GM19240 (cell line): ENCODE measurements at regions not wholly inside any gene's neighbourhood (a gene's known extent, or its start where the extent isn't known, plus 50 kb on each side); places are given as distances from the start of the nearest gene placed in this dataset.

Source experiments
- DNase-seq: peaks from one replicate; pipeline ENCODE4 v3.0.0; 2011; ENCODE audit warnings: low spot score; ENCODE audit not compliant: insufficient read length

DNA sequence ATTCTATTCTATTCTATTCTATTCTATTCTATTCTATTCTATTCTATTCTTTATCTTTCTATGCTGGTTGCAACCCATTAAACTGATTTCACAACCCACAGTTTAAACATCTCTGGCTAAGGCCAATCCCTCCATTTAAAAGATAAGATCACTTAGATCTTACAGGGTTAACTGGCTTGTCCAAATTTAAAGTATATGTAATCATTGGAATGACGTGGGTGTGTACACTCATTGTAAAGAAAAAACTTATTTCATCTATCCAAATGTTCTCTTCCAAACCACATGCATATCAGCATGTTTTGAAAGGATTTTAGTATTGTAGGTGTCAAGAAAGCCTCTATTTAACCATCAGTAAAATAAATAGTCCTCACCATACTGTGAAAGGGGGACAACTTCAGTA, 299.6 kb upstream of the RUNX1 start:
- DNase-seq = no peak

DNA sequence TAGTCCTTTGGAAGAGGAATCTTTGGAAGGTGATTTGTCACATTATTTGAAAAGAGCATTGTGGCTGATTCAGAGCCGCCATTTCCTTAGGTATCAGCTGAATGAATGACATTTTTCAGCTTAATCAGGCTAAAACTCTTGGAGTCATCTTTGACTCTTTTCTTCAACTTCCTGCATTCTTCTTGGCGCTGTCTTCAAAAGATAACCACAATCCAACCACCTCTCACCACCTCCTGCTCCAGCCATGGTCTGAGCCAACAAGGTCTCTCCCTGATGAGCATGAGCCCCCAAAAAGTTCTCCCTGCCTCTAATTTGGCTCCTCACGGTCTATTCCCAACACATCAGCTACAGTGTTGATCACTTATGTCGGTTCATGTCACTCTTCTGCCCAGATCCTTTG, 297.6 kb upstream of the RUNX1 start:
- no peak for DNase-seq

DNA sequence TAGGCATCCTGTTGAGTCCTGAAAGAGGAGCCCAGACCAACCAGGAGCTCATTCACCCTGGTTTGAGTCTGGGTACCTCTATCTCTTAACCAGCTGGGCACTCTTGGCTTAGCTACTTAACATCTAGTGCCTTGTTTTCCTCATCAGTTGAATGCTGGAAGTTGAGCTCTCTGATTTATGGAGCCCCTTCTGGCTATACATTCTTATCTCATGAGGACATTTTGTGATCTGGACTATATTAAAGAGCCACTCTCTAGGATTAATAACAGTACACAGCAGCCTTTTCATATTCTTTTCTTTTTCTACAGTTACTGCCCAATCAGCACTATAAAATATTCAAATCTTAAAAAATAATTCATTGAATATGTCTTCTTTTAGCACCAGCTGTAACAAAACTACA, 296.9 kb upstream of the RUNX1 start:
- DNase-seq = no peak

DNA sequence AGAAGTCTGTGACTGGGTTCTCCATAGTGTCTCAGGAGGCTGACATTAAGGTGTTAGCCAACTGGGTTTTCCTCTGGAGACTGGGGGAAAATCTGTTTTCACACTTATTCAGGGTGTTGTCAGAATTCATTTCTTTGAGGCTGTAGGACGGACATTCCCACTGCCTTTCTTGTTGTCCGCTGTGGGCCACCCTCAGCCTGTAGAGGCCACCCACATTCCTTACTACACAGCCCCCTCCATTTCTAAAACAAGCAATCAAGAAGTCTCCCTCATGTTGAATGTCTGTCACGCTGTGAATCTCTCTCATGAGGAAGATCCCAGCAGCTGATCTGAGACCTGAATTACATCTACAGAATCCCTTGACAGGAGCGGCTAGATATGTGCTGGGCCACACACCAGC, 295.5 kb upstream of the RUNX1 start:
- no peak for DNase-seq

DNA sequence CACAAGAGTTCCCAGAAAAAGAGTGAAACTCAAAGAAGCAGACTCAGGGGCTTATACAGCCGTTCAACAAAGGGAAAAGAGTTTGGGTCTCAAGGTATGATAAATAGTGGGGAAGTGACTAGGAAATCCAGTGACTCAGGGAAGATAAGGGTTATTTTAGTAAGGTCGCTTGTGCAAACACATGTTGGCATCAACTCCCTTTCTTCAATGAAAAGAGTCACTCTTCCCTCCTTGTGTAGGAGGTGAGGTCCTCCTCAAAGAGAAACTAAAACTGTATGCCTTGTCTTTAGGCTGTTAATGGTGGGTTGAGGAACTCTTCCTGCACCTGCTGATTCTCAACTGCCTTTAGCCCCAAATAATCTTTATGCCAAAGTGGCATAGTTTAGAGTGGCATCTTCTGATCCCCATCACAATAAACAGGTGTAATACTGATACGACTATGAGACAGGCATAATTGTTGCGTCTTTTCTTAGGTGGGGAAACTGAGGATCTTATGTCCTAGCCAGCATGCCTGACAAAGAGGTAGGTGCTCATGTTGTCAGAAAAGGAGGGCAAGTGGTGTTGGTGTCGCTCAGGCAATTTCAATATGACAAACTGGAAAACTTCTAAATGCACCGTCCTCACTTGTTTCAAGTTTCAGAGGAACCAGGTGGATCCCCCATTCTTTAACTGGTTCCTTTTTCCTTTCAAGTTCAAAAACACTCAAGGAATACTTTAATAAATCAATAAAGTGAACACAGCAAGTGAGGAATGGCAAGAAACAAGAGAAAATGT, 294.1 kb upstream of the RUNX1 start:
- no peak for DNase-seq

DNA sequence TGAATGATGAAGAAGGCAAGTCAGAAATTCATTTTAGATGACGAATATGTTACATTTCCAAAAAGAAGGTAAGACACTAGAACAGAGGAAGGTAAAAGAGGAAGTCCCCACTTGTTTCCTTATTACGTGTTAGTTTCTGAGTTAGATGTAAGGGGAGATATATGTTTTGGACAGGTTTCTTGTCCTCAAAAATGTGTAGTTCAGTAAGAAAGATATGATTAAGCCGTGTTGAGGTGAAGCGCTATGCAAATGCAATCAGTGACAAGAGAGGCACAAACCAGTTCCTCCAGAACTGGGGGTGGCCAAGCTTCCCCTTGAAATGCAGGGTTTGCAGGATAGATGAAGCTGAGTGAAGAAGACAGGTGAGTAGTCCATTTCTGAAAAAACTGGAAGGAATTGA, 293.3 kb upstream of the RUNX1 start:
- peak; percentile 34 for DNase-seq

DNA sequence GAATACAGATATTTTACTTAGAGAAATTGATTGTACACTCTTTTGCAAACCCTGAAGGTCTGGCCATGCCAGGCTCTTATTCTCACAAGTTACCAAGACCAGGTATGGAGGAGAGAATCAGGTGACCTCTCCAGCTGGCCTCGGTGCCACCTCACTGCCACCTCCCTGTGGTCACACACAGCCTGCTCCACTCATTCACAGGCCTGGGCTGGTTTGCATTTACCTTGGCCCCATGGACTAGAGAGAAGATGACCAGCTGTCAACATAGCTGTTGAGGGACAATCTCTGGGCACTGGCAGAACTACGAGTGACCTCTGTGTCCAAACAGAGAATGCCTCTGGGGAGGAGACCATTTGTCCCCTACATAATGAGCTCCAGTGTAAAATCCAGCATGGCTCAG, 291.2 kb upstream of the RUNX1 start:
- DNase-seq = no peak

DNA sequence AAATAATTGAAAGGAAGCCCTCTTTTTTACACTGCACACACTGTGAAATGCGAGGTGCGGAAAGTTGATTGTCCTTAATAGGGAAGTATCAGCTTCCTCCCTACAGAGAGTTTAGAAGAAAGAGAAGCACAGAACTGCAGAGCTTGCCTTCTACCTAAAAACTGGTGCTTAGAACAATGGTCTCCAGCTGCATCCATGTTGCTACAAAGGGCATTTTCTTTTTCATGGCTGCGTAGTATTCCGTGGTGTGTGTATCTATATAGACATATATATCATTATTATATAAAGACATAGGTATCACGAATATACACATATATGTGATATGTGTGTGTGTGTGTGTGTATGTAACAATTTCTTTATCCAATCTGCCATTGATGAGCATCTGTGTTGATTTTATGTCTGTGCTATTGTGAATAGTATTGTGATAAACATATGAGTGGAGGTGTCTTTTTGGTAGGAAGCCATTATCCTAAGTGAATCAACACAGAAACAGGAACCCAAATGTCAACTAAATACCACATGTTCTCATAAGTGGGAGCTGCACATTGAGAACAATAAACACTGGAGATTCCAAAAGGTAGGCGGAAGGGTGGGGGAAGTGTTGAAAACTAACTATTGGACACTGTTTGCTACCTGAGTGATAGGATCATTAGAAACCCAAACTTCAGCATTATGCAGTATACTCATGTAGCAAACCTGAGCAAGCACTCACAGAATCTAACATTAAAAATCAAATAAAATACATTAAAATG, 290.0 kb upstream of the RUNX1 start:
- DNase-seq = no peak

DNA sequence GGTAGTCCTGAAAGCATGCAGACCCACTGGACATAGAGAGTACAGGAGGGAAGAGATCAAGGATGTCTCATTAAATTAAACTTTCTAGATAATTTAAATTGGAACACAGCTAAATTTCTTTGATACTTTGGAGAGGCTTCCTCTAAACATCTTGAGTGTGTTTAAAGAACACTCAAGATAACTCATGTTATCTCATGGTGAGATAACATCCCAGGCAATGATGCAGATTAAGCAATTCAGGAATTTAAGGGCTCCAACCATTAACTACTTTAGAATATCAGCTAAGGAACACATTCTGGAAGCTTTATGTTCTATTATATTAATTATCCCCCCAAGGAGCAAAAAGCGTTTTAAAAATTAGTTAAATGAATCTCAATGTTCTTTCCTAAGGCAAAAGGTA, 289.2 kb upstream of the RUNX1 start:
- no peak for DNase-seq

DNA sequence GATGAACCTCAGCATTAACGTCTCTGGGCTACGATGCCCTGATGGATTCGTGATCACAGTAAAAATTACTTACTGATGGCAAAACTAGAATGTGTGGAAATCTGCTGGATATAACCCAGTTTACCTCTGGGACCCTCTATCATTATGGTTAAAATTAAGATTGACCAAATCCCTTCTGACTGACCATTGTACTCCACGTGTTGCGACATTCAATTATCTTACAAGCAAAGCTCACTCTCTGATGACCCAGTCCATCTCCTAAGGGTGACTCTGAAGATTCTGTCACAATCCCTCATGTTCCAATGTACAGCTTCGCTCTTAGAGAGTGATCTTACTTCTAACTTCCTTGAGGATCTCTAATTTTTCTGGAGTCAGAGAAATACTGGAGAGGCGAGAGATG, 288.5 kb upstream of the RUNX1 start:
- no peak for DNase-seq

DNA sequence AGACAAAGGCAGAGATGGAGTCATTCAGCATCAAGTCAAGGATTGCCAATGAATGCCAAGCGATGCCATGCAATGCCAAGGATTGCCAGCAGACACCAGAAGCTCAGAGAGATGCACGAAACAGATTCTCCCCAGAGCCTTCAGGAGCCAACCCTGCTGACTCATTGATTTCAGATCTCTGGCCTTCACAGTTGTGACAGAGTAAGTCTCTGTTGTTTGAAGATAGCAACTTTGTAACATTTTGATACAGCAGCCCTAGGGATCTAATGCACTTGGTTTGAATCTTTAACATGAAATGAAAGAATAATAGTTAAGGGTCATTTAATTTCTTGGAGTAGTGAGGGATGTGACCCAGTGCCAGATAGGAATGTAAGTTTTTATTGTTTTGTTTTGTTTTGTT, 287.4 kb upstream of the RUNX1 start:
- DNase-seq = no peak

DNA sequence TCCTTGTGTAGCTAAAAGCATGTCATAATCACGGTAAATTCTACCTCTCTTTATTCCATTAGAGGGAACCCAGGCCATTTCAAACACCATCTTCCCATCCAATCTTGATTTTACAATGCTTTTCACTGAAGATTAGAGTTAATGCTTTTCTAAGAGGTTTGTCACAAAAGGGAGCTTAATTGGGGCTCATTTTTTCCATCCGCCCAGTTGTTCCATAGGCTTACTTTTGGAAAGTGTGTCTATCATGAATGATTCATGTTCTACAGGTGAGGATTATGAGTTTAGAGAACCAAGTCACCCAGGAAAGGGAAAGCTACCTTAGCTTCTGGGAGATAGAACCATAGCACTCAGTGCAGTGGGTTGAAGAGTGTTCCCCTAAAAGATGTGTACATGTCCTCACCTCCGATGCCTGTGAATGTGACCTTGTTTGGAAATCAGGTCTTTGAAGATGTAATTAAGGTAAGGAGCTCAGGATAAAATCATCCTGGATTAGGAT, 286.9 kb upstream of the RUNX1 start:
- no peak for DNase-seq

DNA sequence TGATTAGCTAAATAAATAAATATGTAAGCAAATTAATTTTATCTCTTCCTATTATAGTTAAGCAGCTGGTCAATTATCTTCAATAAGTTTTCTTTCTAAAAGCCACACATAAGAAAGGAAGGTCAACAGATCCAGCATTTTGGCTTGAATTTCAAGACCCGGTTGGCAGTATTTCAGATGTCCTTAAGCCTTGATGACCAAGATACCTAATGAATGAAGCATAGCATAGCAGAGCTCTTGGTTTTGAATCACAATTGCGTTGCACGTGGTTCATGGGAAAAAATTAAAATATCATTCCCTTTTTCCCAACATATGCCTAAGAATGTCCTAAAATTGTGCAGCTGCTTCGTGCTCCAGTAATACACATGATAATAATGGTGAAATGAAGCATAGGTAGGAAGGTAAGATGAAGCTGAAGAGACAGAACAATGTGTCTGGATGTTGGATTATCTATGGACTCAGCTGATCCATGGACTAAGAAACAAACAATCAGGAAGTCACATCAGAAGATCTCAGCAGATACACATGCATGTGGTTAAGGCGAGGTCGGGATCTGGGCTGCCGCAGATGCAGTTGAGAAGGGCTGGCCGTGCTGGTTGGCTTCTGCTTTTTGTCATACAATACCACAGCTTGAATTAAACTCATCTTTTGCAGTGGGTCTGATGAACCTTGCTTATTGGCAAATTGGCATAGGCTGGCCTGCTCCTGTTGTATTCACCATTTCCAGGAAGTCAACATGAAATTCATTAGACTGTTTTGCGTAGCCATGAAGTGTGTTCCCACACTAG, 284.9 kb upstream of the RUNX1 start:
- DNase-seq = no peak

DNA sequence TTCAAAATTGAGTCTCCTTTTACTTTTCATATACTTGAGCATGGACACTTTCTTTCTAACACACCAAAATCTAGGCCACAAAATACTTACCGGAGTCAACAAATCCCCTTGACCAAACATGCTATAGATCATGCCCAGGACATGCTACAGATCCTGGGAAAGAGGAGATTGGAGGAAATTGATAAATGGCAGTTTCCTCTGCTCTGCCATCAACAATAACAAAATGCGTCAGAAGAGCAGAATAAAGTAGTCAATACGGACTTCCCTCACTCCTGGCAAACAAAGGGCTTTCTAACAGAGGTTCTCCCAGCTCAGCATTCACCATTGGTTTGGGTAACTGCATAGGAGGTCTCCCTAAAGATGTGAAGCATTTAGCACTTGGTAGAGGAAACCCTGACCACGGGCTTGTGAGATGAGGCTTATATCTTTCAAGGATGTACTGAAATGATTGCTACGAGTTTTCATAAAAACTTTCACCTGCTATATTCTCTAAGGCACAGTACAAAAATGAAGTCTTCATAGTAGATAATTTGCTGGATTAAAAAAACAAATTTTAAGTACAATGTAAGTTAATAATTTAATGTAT, 283.8 kb upstream of the RUNX1 start:
- no peak for DNase-seq

DNA sequence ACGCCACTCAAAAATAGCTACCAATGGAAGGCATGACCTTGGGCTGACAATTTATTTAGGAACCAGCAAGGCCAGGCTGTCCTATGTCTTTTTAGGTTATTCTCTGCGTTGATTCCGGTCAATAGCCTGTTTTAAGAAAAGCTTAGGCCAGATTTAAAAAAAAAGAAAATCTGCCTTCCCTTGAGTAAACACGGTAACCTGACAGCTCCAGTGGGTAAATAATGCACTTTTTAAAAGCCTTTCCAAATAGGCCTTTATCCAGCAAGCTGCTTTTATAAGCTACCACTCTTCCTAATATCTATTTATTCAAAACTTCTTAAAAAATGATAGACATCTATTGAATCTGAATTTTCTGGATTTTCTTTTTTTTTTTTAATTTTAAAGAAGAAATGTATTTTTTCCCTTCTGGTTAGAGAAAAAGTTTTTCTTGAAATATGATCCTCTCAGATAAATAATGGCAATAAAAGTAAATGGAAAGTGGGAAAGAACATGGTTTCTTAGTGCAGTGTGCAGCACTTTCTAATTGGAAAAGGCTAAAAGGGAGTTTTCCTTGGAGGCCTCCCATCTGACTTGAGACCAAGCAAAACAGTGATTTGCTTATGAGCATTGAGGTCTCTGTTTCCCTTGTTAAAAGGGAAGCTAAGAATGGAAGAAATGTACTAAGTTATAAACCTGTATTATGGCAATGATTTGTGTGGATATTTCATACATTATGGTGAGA, 281.0 kb upstream of the RUNX1 start:
- DNase-seq = no peak

DNA sequence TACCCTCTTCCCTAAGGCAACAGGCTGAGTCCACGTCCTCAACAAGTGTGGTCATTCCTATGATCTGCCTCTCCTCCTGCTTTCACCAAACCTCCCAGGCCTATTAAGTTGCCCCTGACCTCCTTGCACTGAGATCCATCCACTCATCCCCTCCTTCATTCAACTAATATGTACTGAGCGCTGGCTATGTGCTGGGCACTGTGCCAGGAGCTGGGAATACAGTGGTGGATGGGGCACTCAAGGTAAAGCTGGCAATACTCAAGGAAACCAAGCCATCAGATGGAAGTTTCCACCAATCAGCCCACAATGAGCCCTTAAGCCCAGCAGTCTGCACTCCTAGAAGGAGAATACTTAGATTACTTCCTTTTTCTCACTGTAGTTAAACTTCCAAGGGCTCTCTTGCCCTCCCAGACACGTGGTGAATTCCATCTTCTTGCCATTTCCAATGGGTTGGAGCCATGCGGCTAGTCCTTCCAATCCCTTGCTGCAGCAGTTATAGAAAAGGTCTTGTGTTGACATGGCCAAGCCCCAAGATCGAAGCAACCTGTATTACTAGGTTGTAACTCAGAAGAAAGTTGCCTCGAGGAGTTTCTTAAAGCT, 279.9 kb upstream of the RUNX1 start:
- DNase-seq = no peak

DNA sequence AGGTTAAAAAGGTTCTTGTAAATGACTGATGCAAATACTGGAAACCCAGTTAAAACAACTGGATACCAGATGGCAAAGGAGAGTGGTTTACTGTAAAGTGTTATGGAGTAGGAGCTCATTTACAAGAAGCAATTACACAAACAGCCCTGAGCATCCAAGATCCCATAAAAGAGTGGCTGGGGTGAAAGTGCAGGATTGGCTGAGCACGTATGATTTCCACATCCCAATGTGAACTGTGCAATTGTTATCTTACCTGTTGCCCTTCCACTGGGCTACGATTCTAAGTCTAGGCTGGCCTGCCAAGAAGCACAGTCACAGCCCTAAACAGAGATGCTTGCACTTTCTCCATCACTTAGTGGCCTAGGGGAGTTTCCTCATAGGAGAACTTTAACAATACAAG, 277.6 kb upstream of the RUNX1 start:
- no peak for DNase-seq

DNA sequence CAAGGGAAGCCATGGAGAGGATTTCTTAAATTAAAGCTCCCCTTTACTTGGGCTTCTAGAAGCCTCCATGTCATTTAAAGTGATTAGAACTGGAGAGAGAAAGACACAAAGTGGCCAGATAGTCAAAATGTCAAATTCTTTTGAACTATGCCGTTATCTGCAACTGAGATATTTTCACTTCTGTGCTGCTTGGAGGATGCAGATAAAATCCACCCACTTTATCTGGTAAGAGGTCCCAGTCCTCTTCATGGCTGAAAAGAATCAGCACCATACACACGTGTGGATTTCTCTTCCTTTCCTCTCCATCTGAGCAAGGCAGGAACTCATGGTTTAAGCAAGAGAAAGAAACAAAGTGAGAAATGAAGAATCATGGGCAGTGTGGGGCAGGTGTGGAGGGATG, 276.9 kb upstream of the RUNX1 start:
- DNase-seq = no peak

DNA sequence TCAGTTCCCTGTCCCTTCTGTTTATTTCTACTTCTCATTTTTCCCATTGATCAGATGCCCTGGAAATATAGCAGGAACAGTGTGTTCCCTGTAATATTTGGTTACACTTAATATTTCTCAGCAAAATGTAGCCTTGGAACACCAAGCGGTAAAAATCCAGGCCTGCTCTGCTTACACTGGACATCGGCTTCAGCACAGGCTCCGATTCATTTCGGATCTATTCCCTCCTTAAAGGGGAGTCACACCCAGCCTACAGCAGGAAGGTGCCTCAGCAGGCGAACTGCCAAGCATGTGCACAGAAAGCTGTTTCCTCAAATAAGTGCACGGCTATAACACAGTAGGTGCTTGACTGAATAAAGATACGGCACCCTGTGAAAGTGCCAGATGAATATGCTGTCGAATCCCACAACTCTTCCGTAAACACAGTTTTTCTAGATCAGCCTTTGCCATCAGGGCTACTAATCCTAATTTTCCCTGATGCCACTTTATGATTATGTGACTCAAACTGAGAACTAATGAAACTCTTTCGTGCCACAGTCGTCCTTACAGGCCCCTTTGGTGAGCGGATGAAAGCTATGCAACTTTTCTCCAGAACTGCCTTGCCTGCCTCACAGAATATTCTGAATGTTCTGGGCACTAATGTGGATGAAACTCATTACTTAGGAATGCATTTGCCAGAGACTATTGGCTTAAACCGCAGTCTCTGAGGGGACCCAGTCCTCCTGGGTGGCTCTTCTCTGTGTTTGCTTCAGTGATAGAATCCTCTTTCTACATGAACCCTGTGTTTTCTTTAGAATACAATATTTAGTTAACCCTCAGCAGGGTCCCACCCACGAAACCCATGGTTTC, 275.5 kb upstream of the RUNX1 start:
- DNase-seq = no peak

DNA sequence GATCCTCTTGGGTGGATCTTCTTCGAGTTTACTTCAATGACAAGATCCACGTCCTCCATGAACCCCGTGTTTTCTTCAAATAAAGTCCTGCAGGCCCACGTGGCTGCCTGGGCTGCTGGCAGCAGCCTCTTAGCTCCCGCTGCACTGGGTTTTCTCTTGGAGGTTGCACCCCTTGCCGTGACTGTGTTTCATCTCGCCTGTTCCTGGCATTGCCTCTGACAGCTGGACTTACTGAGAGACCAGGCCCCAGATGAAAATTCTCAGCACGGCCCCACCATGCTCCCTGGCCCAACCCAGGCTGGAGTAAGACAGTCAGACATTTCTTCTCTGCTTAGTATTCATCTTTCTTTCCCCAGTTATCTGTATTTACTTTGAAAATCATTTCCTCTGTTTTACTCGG, 274.8 kb upstream of the RUNX1 start:
- no peak for DNase-seq
